ENCODE measurements at regions not wholly inside any gene's neighbourhood (a gene's known extent, or its start where the extent isn't known, plus 50 kb on each side); places are given as distances from the start of the nearest gene placed in this dataset.

DNA sequence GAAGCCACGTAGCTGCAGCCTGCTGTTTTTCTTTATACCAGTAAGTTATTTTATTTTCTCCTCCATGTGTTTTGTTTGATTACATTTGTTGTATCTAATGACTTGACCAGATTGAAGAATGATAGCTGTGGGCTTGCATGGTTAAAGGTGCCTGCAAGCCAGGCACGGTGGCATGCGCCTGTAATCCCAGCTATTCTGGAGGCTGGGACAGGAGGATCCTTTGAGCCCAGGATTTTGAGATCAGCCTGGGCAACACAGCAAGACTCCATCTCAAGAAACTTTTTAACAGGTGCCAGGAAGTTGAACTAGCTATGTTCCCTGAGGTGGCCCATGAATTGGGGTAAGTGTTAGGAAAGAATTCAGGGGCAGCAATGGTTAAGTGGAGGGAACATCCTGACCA is 179.4 kb downstream of the IRS1 start:
- DNase-seq (ENCODE audit: low read depth) = no peak

DNA sequence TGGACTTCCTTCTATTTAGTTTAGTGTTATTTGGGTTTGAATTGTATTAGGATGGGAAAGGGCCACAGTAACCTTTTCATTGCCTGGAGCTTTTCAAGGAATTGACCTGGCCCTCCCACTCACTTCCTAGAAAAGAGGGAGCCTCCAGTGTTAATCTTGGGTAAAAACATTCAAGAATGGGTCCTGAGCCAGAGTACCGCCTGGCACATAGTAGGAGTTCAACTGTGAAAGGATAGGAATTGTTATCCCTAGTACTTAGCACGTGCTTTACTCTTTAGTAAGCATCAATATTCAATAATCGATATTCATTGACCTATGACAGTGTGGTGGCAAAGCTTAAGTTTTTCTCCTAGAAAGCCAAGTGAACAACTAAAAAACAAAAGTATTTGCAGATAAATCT is 179.9 kb downstream of the IRS1 start:
- DNase-seq (ENCODE audit: low read depth) = no peak

DNA sequence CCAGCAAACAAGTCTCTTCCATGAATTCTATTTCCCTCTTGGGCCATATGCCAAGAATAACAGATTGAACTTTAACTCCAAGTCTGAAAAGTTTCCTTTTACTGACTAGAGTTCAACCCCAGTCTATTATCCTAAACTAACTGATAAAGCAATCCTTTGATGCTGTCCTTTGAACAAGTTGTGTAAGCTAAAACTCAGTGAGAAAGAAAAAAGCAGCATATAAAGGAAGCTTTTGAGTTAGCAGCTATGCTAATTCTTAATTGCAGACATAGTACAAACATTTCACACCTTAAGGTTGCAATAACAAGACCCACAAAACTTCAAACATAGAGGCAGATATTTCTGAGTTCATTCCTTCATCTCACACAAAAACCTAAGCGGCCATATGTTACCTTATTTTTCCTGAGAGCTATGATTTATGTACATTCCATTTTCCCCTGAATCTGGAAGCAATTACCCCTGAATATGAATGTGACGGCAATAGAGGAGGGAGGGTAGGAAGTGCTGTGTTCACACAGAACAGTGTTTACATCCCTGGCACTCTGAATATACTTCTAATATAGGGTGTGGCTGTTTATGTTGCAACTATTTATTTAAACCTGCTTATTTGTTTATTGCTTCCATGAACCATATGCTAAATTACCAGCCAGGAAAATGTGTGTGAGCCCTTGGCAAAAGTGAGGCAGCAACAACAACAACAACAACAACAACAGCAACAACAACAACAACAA is 180.6 kb downstream of the IRS1 start:
- DNase-seq (ENCODE audit: low read depth) = peak; percentile 52

DNA sequence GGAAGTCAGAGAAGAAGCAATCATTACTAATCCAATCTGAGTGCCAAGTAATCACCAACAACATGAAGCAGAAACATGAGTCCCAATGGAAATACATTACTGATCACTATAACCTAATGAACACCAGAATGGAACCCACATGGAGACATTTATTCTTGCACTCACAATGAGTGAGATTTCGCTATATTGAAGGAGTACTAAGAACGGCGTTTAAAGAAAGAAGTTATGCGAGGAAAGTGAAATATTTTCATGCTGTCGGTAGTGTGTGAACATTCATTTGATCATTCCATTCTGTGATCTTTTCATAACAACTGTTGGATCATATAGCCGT is 181.1 kb downstream of the IRS1 start:
- DNase-seq (ENCODE audit: low read depth) = no peak

DNA sequence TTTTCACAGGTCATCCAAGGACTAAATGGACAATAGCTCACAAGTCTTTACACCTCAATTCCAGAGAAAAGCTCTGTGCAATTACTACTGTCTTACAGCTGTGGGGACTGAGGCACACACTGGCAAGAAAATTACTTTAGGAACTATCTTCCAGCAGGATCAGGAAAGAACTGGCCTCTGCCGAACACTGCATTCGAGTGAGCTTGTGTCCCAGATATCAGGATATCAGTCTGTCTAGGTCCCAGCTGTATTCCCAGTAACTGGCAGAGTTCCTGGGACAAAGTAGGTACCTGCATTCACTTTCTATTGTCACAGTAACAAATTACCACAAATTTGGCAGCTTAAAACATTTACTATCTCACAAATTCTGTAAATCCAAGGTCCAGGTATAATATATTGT is 183.7 kb downstream of the IRS1 start:
- no peak for DNase-seq (ENCODE audit: low read depth)

DNA sequence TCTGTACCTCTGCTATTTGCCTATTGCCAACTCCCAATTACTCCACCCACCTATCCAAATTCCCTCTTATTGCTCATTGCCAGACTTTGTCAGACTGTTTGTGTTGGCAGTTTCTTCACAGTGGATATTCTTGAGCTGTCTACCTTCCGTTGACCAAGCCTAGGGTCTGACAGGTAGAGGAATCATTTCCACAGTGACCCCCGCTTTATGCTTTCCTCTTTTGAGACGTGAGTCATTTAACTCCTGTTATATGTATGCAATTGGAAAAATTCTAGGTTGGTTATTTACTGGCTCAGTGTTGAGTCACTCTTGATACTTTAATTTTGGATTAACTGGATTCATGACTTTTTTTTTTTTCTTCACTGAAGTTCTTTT is 187.7 kb downstream of the IRS1 start:
- peak; percentile 59 for DNase-seq (ENCODE audit: low read depth)

DNA sequence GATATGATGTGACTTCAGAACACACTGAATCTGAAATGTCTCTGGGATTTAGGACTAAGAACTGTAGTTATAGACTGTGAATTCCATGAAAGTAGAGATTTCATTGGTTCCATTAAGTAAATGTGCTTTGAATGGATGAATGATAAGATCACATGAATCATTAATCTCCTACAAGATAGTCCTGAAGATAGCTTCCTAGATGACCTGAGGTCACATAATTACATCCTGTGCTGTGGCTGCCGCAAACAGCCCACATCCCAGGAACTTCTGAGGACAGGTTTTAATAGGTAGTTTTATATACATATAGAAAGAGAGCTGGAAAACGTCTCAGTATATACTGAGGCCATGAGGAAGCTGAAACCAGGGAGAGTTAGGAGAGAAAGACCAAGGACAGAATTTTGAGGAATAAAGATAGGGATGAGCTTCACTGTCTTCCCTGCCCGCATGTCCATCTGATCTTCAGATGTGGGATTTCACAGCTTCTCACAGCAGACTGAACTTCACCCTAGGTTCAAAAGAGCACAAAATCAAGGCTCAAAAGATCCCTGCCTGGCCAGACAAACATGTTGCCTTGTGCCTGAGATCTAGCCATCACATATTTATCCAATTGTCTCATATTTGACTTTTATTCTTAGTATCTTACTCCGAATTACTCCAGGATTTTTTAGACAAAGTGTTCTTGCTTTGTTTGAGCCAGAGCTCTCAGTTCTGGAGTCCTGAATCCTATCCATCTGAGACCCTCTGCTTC is 188.2 kb downstream of the IRS1 start:
- peak; percentile 29 for DNase-seq (ENCODE audit: low read depth)

DNA sequence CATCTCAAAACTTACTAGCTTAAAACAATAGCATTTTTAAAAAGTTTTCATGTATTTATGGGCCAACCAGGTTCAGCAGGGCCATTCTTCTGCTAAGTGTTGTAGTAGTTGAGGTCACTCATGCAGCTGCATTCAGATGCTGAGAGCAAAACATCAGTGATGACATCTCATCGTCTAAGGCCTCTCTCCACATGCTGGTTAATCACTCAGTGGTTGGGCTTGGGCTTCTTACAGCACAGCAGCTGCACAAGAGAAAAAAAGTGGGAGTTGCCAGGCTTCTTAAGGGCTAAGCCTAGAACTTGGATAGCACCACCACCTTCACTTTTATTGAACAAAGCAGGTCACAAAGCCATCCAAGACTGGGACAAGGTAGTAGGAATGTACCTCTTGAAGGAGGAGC is 190.3 kb downstream of the IRS1 start:
- peak; percentile 72 for DNase-seq (ENCODE audit: low read depth)

DNA sequence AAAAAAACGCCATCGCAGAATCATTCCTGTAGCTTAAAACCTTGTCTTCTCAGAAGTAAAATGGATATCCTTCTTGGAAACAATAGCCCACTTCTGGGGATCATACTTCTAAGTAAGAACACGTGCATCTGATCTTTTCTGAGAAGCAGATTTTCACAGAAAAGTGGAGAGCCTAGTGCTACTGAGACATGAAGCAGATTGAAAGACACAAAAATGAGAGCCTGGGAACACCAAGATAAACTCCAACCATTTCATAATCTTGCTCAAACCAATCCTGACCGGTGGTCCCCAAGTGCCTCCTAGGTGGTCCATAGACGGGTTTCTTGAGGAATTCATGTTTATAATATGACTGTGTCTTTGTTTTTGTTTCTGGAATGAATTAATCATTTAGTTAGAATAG is 191.2 kb downstream of the IRS1 start:
- DNase-seq (ENCODE audit: low read depth) = no peak

DNA sequence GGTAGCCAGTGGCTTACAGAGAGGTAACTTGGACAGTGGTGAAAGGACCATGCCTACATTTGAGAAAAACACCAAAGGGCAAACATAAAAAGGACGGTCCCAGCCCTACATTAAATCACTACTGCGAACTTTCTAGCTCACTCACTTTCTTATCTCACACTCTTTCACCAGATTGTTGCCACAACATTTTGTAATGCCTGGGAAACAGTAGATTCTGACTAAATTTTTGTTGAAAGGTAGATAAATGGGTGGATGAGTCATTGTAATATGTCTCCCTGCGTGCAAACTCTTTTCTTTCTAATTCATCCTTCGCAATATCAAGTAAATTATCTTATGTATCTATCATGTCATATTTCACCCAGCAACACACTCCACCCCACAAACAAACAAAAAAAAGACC is 192.2 kb downstream of the IRS1 start:
- DNase-seq (ENCODE audit: low read depth) = no peak

DNA sequence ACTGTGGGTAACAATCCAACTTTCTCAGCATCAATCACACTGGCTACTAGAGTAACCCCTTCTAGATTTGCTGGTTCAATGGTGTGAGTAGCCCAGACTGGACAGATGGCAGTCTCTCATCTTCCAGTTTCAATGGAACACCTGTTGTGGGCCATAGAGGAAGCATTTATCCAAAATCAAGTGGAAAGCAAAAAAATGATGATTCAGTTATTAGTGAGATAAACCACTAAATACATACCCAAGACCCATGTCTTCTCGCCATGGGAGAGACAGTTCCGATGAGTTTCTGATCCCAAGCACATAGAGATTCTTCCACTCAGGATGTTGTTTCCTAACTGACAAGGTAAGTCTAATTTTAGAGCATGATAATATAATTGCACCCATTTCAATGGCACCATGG is 194.0 kb downstream of the IRS1 start:
- no peak for DNase-seq (ENCODE audit: low read depth)

DNA sequence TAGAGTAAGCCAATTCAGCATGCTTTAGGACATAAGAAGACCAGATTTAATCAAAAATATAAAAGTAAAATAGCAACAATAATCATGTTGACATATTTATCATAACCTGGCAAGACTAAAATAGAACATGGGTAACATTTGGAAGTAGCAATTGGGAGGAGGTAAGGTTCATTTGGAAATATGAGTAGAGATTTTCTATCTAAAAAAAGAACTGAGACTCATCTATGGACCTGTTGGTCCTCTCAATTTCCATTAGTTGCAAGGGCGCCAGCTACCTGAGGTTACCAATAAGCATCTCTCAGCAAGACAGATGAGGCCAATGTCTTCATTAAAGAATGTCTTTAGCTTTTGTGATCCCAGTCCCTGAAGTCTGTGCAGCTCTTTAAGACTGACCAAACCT is 196.0 kb downstream of the IRS1 start:
- DNase-seq (ENCODE audit: low read depth) = no peak

DNA sequence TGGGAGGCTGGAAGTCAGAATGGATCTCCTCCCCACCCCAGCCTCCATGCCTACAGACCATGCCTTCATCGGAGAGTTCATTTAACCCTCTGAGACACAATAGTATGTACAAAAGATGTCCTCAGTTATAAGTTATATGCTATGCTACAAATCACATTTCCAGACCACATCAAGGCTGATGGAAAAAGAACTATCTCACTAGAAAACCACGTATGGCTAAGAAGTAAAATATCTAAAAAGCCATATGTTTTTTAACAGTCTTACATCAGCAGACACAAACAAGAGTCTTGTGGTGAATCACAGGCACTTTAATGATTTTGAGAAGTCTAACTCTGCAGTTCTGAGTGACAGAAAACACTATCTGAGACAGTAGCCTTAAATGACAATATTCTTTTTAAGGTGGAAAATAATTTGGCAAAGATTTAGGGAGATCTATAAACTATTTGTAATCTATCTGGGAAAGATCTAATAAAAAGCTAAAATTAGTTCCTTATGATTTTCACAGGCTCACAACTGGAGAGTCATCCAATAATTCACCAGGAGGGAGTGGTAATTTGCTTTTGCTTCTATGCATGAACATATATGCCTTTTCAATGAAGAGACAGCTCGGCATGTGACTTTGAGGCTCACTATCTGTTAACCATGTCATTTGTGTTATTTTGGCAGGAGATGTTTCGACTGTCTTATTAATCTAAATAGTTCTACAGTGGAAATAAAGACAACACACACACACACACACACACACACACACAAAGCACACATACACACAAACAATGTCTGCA is 197.5 kb downstream of the IRS1 start:
- DNase-seq (ENCODE audit: low read depth) = peak; percentile 75

DNA sequence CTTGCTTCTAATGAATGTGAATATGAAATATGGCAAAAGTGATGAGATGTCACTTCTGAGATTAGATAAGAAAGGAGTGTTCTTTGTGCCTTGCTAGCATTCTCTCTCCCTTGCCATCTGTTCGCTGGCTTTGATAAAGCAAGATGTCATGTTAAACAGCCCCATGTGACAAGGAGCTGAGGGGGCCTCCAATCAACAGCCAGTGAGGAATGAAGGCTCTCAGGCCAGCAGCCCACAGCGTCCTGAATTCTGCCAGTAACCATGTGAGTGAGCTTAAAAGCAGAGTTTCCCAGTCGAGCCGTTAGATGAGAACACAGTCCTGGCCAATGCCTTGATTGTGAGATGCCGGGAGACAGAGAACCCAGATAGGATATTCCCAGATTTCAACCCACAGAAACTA is 198.8 kb downstream of the IRS1 start:
- no peak for DNase-seq (ENCODE audit: low read depth)

DNA sequence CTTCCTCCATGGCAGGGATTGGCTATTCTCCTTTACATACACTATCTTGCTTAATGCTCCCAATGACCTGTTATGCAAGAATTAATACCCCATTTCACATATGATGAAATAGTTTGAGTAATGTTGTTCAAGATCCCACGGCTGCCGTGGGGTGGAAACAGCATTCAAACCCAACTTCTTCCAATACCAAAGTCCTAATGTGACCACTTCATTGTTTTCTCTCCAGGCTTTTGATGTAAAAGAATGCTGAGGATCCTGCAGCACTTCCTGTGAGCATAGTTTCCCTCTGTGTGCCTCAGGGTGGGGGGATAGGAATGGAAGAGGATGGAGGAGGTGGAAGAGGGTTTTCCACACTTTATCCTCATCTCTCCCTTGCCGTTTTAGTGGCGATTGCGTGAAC is 199.4 kb downstream of the IRS1 start:
- DNase-seq (ENCODE audit: low read depth) = peak; percentile 70

DNA sequence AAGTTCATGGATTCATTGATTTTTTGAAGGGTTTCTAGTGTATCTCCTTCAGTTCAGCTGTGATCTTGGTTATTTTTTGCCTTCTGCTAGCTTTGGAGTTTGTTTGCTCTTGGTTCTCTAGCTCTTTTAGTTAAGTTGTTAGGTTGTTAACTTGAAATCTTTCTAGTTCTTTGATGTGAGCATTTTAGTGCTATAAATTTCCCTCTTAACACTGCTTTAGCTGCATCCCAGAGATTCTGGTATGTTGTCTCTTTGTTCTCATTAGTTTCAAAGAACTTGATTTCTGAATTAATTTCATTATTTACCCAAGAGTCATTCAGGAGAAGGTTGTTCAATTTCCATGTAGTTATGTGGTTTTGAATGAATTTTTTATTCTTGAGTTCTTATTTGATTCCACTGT is 210.6 kb downstream of the IRS1 start:
- no peak for DNase-seq (ENCODE audit: low read depth)

DNA sequence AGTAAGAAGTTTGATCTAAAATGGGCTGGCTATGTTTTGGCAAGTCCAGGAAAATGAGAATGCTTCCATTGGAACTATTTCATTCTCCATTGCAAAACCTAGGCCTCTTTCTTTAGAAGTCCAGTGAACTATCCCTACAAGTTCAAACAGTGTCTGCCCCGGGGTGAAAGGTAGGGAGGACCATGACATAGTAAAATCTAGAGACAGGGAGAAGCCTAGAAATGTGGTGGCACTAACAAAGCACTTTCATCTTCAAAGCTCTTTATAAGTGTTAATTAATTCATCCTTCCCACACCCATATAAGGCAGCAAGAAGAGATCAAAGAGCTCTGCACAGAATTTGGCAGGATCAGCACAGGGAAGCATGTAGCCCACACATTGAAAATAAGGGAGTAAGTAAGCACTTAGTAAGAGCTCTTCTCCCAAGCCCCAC is 214.5 kb downstream of the IRS1 start:
- DNase-seq (ENCODE audit: low read depth) = no peak

DNA sequence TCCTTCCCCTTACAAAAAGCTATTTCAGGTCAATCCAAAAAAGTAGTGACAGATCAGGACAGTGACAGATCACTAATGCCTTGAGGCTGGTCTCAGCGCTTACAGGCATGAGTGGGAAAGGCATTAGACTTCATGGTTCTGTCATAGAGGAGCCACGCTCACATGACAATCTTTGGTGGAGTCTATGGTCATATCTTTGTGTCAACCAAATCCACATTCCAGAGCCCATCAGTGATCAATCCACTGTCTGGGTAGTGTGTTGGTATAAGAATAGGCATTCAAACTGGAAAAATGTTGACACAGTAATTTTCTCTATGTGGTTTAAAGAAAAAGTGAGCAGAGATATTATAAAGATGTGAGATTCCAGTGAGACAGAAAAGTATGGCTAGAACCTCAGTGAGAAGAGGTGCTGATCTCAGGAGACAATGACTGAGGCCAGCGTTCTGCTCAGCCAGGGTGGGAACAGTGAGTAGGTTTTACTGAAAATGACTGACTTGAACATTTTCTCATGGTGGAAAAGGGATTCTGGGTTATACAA is 215.0 kb downstream of the IRS1 start:
- DNase-seq (ENCODE audit: low read depth) = no peak

DNA sequence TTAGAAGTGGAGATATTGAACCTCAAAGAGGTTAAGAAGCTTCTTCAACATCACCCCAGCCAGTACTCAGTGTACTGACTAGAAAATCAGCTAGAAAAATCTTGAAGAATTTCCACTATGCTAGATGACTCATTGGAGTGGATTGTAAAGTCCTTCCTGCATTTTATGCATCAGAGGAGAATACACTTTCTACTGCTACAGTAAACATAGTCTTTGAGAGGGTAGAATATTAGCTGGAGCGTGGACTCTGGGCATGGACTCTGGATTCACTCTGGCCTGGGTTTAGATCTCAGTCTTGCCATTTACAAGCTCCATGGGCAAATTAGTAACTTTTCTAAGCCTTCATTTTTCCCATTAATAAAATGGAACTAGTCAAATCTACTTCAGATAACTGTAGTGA is 215.9 kb downstream of the IRS1 start:
- DNase-seq (ENCODE audit: low read depth) = peak; percentile 92

DNA sequence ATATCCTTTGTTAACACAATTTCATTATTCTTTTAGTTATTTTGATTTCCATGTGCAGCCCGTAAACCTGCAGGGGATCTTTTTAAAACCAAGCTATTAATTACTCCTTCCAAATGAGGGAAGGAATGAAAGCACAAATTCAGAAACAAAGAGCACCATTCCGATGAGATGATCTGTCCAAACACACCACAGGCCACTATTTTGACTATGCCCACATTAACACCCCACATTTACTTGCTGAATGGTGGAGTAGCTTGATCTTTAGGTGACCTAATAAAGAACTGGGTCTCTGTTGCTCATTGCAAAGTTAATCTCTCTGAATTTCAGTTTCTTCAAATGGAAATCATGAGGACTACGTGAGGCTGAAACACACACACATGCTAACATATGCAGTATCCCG is 218.0 kb downstream of the IRS1 start:
- DNase-seq (ENCODE audit: low read depth) = peak; percentile 61

DNA sequence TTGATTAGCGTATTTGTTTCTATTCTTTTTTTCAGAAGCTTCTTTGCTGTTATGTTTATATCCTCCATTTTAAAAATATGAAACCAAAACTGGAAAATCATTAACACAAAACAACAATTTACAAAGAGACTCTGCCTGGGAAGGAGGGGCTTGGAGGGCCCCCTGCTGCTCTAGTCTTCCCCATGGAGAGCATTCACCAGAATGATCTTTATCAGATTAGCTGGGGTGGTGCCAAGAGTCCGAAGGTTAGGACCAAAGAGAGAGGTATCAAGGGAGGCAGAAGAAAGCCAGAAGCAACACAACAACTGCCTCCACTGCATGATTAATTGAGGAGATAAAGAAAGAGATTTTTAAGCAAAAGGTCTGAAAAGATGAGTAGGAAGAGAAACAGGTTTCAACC is 218.6 kb downstream of the IRS1 start:
- no peak for DNase-seq (ENCODE audit: low read depth)

DNA sequence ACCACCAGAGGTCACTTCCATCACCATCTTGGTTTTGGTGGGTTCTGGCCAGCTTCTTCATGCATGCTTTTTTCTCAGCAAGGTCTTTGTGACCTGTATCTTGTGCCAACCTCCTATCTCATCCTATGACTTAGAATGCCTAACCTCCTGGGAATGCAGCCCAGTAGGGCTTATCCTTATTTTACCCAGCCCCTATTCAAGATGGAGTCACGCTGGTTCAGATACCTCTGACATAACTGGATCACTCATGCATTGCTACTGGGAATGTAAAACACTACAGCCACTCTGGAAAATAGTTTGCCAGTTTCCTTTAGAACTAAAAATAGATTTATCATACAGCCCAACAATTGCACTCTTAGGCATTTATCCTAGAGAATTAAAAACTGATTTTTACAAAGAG is 219.2 kb downstream of the IRS1 start:
- peak; percentile 52 for DNase-seq (ENCODE audit: low read depth)

DNA sequence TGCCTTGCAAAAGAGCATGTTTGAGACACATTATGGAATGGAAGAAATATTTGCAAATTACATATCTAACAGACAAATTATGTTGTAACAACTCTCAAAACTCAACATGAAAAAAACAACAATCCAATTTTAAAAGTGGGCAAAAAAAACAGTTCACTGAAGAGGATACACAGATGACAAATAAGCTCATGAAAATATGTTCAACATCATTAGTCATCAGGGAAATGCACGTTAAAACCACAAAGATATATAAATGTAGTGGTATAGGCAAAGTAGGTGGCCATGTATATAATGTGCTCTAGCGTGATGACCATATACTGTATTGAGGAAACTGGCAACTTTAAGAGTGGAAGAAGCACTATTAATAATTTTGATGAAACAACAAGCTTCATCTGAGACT is 220.1 kb downstream of the IRS1 start:
- DNase-seq (ENCODE audit: low read depth) = peak; percentile 24
